Transverse colon (tissue), 4 donors: ENCODE measurements at regions not wholly inside any gene's neighbourhood (a gene's known extent, or its start where the extent isn't known, plus 50 kb on each side); places are given as distances from the start of the nearest gene placed in this dataset.

Experiments used
- CTCF ChIP-seq, 5 experiments: fragments of 200-600 bp in 3 of 5; fragments of 450-650 bp in 2 of 5; sonication (generic) in 3 of 5; IDR thresholded peaks; 1 replicate in 2 of 5; 2 replicates in 3 of 5; pipeline ENCODE4 v1.5.1; 2016 to 2017; ENCODE audit warnings: antibody characterized with exemption in 5 of 5, inconsistent platforms in 3 of 5, mild to moderate bottlenecking in 2 of 5, moderate library complexity in 1 of 5
- POLR2A ChIP-seq: fragments of 450-650 bp; IDR thresholded peaks from one replicate; pipeline ENCODE4 v1.6.1; 2016; ENCODE audit warnings: antibody characterized with exemption, mild to moderate bottlenecking, moderate library complexity
- POLR2AphosphoS5 ChIP-seq, 3 donors: sonication (generic); formaldehyde crosslinking; IDR thresholded peaks; one replicate each; pipeline ENCODE4 v1.6.1; 2016; ENCODE audit warnings: antibody characterized with exemption in 3 of 3

- TF ChIP-seq CTCF (IDR thresholded peaks at IDR 0.05) (no peak), POLR2AphosphoS5 (IDR thresholded peaks at IDR 0.05) (no peak), POLR2A (no peak)
These were observed 391.7 kb upstream of the PITX2 start for GRCh38 chr4:111014537-111014936.
